ENCODE measurements at regions not wholly inside any gene's neighbourhood (a gene's known extent, or its start where the extent isn't known, plus 50 kb on each side); places are given as distances from the start of the nearest gene placed in this dataset.

GRCh38 chr1:193473932-193474331 lies 287.5 kb upstream of the B3GALT2 start:
- intact Hi-C loops (cut with DNase I), result no loop called here
- Histone ChIP-seq H3K4me3 (no peak overlapping the region), H3K4me1 (no peaks in the 10 kb centered on the region), H3K9me3 (no peaks in the 10 kb centered on the region), H3K36me3 (no peaks in the 10 kb centered on the region), H3K27me3 (no peaks in the 10 kb centered on the region), H3K27ac (no peak overlapping the region)
- DNase-seq, result no peak
- no peak for ATAC-seq
- TF ChIP-seq, protein P1, sequence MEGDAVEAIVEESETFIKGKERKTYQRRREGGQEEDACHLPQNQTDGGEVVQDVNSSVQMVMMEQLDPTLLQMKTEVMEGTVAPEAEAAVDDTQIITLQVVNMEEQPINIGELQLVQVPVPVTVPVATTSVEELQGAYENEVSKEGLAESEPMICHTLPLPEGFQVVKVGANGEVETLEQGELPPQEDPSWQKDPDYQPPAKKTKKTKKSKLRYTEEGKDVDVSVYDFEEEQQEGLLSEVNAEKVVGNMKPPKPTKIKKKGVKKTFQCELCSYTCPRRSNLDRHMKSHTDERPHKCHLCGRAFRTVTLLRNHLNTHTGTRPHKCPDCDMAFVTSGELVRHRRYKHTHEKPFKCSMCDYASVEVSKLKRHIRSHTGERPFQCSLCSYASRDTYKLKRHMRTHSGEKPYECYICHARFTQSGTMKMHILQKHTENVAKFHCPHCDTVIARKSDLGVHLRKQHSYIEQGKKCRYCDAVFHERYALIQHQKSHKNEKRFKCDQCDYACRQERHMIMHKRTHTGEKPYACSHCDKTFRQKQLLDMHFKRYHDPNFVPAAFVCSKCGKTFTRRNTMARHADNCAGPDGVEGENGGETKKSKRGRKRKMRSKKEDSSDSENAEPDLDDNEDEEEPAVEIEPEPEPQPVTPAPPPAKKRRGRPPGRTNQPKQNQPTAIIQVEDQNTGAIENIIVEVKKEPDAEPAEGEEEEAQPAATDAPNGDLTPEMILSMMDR (IDR thresholded peaks at IDR 0.05), result no peak

- Histone ChIP-seq H3K27me3 (no peaks in the 10 kb centered on the region), H3K9me3 (no peaks in the 10 kb centered on the region), H3K4me3 (no peak overlapping the region), H3K27ac (no peak overlapping the region), H3K36me3 (no peaks in the 10 kb centered on the region), H3K4me1 (no peaks in the 10 kb centered on the region)
- TF ChIP-seq, protein P1 (IDR thresholded peaks at IDR 0.05), result no peak
- DNase-seq, result no peak
- ATAC-seq, result no peak
- intact Hi-C loops (cut with DNase I), result no loop called here
These were observed 286.5 kb upstream of the B3GALT2 start for GRCh38 chr1:193472838-193473398.

DNA sequence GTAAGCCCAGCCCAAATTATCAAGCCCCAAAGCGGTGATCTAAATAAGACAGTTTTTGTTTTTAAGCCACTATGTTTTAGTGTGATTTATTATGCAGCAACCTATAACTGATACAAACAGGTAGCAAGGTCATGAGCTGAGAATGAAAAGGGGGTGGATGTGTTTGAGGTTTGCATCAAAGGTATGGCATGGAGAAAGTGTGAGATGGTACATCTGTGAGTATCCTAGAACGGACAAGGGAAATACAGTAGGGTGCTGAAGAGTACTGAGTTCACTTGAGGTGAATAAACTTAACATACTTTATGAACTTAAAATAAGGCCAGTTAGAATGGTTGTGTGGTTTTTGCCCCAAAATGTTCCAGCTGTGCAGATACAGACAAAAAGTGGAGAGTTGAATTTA lies 286.0 kb upstream of the B3GALT2 start:
- Histone ChIP-seq H3K4me1 (no peaks in the 10 kb centered on the region), H3K27me3 (no peaks in the 10 kb centered on the region), H3K27ac (no peak overlapping the region), H3K36me3 (no peaks in the 10 kb centered on the region), H3K4me3 (no peak overlapping the region), H3K9me3 (no peaks in the 10 kb centered on the region)
- intact Hi-C loops (cut with DNase I), result no loop called here
- DNase-seq (no peak), ATAC-seq (no peak)
- TF ChIP-seq, protein P1 (IDR thresholded peaks at IDR 0.05), result no peak

DNA sequence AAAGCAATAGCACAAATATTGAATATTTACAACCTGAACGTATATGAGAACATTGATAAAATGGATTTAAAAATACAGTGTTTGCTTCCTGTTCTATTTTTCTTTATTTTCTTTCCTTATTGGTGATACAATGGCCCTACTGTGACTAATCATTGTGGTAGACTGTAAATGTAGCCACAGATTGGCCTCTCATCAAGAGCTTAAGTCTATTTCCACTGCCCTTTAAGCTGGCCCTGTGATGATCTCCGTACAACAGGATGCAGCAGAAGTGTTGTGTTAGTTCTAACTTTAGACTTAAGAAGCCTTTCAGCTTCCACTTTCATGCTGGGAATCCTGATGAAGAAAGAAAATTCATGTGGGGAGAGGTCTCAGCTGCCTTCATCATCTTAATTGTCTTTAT lies 285.6 kb upstream of the B3GALT2 start:
- no peak overlapping the region for H3K27ac ChIP-seq
- no peaks in the 10 kb centered on the region for H3K4me1 ChIP-seq
- TF ChIP-seq, protein P1 (IDR thresholded peaks at IDR 0.05), result no peak
- no peaks in the 10 kb centered on the region for H3K9me3 ChIP-seq
- ATAC-seq, result no peak
- intact Hi-C loops (cut with DNase I), result no loop called here
- H3K27me3 ChIP-seq, result no peaks in the 10 kb centered on the region
- H3K4me3 ChIP-seq, result no peak overlapping the region
- H3K36me3 ChIP-seq, result no peaks in the 10 kb centered on the region
- no peak for DNase-seq

GRCh38 chr1:193463326-193463932 lies 277.0 kb upstream of the B3GALT2 start:
- TF ChIP-seq, protein P1 (IDR thresholded peaks at IDR 0.05), result no peak
- no peak overlapping the region for H3K27ac ChIP-seq
- intact Hi-C loops (cut with DNase I), result no loop called here

More at GRCh38 chr1:193463326-193463932, 277.0 kb upstream of the B3GALT2 start:
- Histone ChIP-seq H3K27me3 (no peaks in the 10 kb centered on the region), H3K9me3 (no peaks in the 10 kb centered on the region), H3K36me3 (no peaks in the 10 kb centered on the region), H3K4me3 (no peak overlapping the region), H3K4me1 (no peaks in the 10 kb centered on the region)
- no peak for DNase-seq
- ATAC-seq, result no peak

All from left lung (tissue), 4 donors.